Testis (tissue), 2 donors: ENCODE measurements at regions not wholly inside any gene's neighbourhood (a gene's known extent, or its start where the extent isn't known, plus 50 kb on each side); places are given as distances from the start of the nearest gene placed in this dataset.

Experiments
- POLR2A ChIP-seq: fragments of 450-650 bp; IDR thresholded peaks from one replicate; pipeline ENCODE4 v1.6.1; 2017; ENCODE audit warnings: antibody characterized with exemption, mild to moderate bottlenecking, moderate library complexity
- TF ChIP-seq, protein P1 (sequence below), 3 experiments: fragments of 450-650 bp in 2 of 3; fragments of 200-600 bp in 1 of 3; sonication (generic) in 1 of 3; IDR thresholded peaks; one replicate each; pipeline ENCODE4 v1.5.1; 2016 to 2019; ENCODE audit warnings: antibody characterized with exemption in 3 of 3, mild to moderate bottlenecking in 2 of 3, moderate library complexity in 1 of 3

DNA sequence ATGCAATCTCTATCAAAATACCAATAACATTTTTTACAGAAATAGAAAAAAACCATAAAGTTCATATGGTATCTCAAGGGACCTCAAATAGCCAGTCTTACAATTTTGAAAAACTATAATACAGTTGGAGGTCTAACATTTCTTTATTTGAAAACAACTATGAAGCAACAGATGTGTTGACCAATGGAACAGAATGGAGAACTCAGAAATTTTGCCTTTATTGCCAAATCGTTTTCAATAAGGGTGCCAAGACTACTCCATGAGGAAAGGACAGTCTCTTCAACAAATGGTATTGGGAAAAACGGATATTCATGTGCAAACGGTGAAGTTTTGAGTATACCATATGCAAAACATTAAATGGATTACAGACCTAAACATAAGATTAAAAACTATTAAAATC, 470.8 kb upstream of the DPP6 start:
- TF ChIP-seq, protein P1, sequence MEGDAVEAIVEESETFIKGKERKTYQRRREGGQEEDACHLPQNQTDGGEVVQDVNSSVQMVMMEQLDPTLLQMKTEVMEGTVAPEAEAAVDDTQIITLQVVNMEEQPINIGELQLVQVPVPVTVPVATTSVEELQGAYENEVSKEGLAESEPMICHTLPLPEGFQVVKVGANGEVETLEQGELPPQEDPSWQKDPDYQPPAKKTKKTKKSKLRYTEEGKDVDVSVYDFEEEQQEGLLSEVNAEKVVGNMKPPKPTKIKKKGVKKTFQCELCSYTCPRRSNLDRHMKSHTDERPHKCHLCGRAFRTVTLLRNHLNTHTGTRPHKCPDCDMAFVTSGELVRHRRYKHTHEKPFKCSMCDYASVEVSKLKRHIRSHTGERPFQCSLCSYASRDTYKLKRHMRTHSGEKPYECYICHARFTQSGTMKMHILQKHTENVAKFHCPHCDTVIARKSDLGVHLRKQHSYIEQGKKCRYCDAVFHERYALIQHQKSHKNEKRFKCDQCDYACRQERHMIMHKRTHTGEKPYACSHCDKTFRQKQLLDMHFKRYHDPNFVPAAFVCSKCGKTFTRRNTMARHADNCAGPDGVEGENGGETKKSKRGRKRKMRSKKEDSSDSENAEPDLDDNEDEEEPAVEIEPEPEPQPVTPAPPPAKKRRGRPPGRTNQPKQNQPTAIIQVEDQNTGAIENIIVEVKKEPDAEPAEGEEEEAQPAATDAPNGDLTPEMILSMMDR (IDR thresholded peaks at IDR 0.05) = no peak
- no peak for TF ChIP-seq POLR2A
